ENCODE measurements at regions not wholly inside any gene's neighbourhood (a gene's known extent, or its start where the extent isn't known, plus 50 kb on each side); places are given as distances from the start of the nearest gene placed in this dataset.

DNA sequence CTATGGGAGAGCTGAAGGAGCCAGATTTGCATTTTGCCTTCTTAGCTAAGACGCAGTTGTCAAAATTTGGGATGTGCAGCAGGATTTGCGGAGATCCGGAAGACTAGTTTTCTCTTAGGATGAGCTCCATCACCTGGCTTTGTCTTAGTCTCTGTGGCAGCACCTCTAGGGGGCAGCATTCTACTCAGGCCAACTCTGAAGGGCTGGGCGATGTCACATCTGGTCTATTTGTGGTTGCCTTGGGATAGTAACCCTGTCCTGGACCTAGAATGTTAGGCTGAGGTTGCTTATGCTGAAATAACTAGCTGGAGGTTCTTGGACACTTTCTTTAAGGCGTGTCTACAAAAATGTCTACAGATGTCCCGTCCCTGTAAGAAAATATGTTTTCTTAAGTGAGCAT lies 116.2 kb downstream of the FAT3 start:
- dilution Hi-C loops (cut with MboI; ENCODE audit: extremely low pct_ligation_motif_present, low sequenced_read_pairs): no loop called here
- Histone ChIP-seq H4K20me1 (ENCODE audit: control insufficient read depth, extremely low read depth, insufficient read depth, low read length) (no peaks in the 10 kb centered on the region), H3K27ac (ENCODE audit: control insufficient read depth, insufficient read depth, low read length) (no peak overlapping the region), H3K4me1 (ENCODE audit: control insufficient read depth, extremely low read depth, insufficient read depth, low read length) (no peaks in the 10 kb centered on the region), H3K9ac (ENCODE audit: control insufficient read depth, extremely low read depth, insufficient read depth, low read length) (no peak overlapping the region), H3K27me3 (ENCODE audit: control insufficient read depth, extremely low read depth, insufficient read depth, low read length) (no peaks in the 10 kb centered on the region), H3K9me3 (ENCODE audit: control insufficient read depth, low read depth, low read length) (no peaks in the 10 kb centered on the region), H3K4me2 (ENCODE audit: control insufficient read depth, extremely low read depth, insufficient read depth, low read depth, low read length) (no peak overlapping the region), H3K79me2 (ENCODE audit: control insufficient read depth, insufficient read depth, low read length) (no peaks in the 10 kb centered on the region), H2AFZ (ENCODE audit: control insufficient read depth, low read length) (no peak overlapping the region), H3K9me1 (ENCODE audit: control insufficient read depth, extremely low read depth, insufficient read depth, low read length) (no peaks in the 10 kb centered on the region), H3K36me3 (ENCODE audit: control insufficient read depth in 2 of 2, extremely low read depth in 1 of 2, insufficient read depth in 2 of 2, low read length in 2 of 2) (no peaks in the 10 kb centered on the region), H3K4me3 (ENCODE audit: control insufficient read depth in 2 of 3, extremely low read depth in 1 of 3, insufficient read depth in 2 of 3, low read depth in 1 of 3, low read length in 3 of 3) (no peak overlapping the region)
- DNase-seq (ENCODE audit: low read depth, low spot score) (no peak), FAIRE-seq (no peak)
- no peak for TF ChIP-seq EZH2 (IDR thresholded peaks at IDR 0.05; ENCODE audit: low read length)
- TF ChIP-seq, protein P1, sequence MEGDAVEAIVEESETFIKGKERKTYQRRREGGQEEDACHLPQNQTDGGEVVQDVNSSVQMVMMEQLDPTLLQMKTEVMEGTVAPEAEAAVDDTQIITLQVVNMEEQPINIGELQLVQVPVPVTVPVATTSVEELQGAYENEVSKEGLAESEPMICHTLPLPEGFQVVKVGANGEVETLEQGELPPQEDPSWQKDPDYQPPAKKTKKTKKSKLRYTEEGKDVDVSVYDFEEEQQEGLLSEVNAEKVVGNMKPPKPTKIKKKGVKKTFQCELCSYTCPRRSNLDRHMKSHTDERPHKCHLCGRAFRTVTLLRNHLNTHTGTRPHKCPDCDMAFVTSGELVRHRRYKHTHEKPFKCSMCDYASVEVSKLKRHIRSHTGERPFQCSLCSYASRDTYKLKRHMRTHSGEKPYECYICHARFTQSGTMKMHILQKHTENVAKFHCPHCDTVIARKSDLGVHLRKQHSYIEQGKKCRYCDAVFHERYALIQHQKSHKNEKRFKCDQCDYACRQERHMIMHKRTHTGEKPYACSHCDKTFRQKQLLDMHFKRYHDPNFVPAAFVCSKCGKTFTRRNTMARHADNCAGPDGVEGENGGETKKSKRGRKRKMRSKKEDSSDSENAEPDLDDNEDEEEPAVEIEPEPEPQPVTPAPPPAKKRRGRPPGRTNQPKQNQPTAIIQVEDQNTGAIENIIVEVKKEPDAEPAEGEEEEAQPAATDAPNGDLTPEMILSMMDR (optimal IDR thresholded peaks at IDR 0.05 in 1 of 3, IDR thresholded peaks at IDR 0.05 in 1 of 3, conservative IDR thresholded peaks at IDR 0.05 in 1 of 3; ENCODE audit: extremely low read depth in 1 of 3, insufficient read depth in 2 of 3, low read length in 3 of 3): peak; percentile 48 to 70 (median 55)

DNA sequence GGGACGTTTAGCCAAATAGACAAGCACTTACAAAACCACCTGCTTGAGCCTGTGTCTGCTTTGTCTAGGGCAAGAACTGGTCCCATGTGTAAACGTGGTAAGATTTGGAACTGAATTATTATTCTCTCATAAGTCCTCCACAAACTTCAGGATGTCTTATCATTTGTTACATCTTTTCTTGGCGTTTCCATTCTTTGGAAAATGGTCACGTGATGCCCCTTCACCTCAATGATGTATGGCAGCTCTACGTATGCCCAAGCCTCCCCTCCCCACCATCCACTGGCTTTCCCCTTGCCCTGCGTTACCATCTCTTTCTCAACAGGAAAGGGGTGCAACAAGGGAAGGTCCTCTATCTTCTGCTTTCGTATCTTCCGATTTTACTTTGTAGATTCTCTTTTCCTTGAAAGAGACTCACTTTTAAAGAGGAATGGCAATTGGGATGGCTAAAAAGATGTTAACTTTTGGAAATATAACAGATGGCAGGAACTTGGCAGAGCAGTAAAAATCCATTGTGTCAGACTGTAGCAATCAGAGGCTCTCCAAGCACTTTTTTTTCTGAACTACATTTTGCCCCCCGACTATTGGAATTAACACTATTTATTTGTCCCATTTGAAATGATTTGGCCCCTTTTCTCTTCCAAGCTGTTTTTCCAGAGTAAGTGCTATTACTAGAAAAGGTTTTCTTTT lies 117.6 kb downstream of the FAT3 start:
- no peak overlapping the region for H3K4me3 ChIP-seq (ENCODE audit: control insufficient read depth in 2 of 3, extremely low read depth in 1 of 3, insufficient read depth in 2 of 3, low read depth in 1 of 3, low read length in 3 of 3)
- DNase-seq (ENCODE audit: low read depth, low spot score): no peak
- no peaks in the 10 kb centered on the region for H3K4me1 ChIP-seq (ENCODE audit: control insufficient read depth, extremely low read depth, insufficient read depth, low read length)
- TF ChIP-seq, protein P1 (optimal IDR thresholded peaks at IDR 0.05 in 1 of 3, IDR thresholded peaks at IDR 0.05 in 1 of 3, conservative IDR thresholded peaks at IDR 0.05 in 1 of 3; ENCODE audit: extremely low read depth in 1 of 3, insufficient read depth in 2 of 3, low read length in 3 of 3): no peak
- TF ChIP-seq EZH2 (IDR thresholded peaks at IDR 0.05; ENCODE audit: low read length): no peak
- H3K9ac ChIP-seq (ENCODE audit: control insufficient read depth, extremely low read depth, insufficient read depth, low read length): no peak overlapping the region
- no peaks in the 10 kb centered on the region for H4K20me1 ChIP-seq (ENCODE audit: control insufficient read depth, extremely low read depth, insufficient read depth, low read length)
- H3K27ac ChIP-seq (ENCODE audit: control insufficient read depth, insufficient read depth, low read length): no peak overlapping the region
- no peaks in the 10 kb centered on the region for H3K36me3 ChIP-seq (ENCODE audit: control insufficient read depth in 2 of 2, extremely low read depth in 1 of 2, insufficient read depth in 2 of 2, low read length in 2 of 2)
- H3K27me3 ChIP-seq (ENCODE audit: control insufficient read depth, extremely low read depth, insufficient read depth, low read length): no peaks in the 10 kb centered on the region
- FAIRE-seq: no peak
- H3K9me3 ChIP-seq (ENCODE audit: control insufficient read depth, low read depth, low read length): no peaks in the 10 kb centered on the region
- dilution Hi-C loops (cut with MboI; ENCODE audit: extremely low pct_ligation_motif_present, low sequenced_read_pairs): no loop called here
- H2AFZ ChIP-seq (ENCODE audit: control insufficient read depth, low read length): no peak overlapping the region
- no peaks in the 10 kb centered on the region for H3K79me2 ChIP-seq (ENCODE audit: control insufficient read depth, insufficient read depth, low read length)
- no peak overlapping the region for H3K4me2 ChIP-seq (ENCODE audit: control insufficient read depth, extremely low read depth, insufficient read depth, low read depth, low read length)
- H3K9me1 ChIP-seq (ENCODE audit: control insufficient read depth, extremely low read depth, insufficient read depth, low read length): no peaks in the 10 kb centered on the region

Measured in keratinocyte (primary cell).